Testis (tissue), 2 donors: ENCODE measurements at regions not wholly inside any gene's neighbourhood (a gene's known extent, or its start where the extent isn't known, plus 50 kb on each side); places are given as distances from the start of the nearest gene placed in this dataset.

Experiments used
- CTCF ChIP-seq, 3 experiments: fragments of 450-650 bp in 2 of 3; fragments of 200-600 bp in 1 of 3; sonication (generic) in 1 of 3; IDR thresholded peaks; one replicate each; pipeline ENCODE4 v1.5.1; 2016 to 2019; ENCODE audit warnings: antibody characterized with exemption in 3 of 3, mild to moderate bottlenecking in 2 of 3, moderate library complexity in 1 of 3
- POLR2A ChIP-seq: fragments of 450-650 bp; IDR thresholded peaks from one replicate; pipeline ENCODE4 v1.6.1; 2017; ENCODE audit warnings: antibody characterized with exemption, mild to moderate bottlenecking, moderate library complexity

GRCh38 chr11:39221550-39222138, 2237.8 kb downstream of the LRRC4C start:
- TF ChIP-seq CTCF (IDR thresholded peaks at IDR 0.05) (no peak), POLR2A (no peak)
